ENCODE measurements at regions not wholly inside any gene's neighbourhood (a gene's known extent, or its start where the extent isn't known, plus 50 kb on each side); places are given as distances from the start of the nearest gene placed in this dataset.

DNA sequence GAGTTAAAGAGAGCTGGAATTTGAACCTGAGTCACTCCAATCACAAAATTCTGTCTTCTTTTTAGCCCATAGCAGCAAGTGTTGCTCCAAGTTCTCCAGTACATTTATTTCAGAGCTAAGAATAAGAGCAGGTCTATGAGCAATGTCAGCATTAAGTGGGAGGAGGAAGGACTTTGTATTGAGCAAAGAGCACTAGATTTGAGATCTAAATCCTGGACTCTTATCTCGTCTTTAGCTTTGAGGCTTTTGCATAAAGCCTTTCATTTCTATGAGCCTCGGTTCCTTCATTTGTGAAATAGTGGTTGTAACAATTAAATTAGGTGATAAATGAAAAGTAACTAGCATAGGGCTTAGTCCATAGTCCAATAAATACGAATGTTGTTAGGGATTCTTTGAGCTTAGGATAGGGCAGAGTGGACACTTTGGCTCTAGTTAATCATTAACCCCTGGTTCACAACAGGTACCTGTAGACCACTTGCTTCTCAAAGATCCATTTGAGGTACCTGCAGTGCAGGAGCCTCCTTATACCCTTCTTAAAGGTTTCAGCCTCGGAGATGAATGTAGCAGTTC lies 464.1 kb upstream of the KLF4 start:
- DNase-seq (ENCODE audit: low spot score), result no peak

DNA sequence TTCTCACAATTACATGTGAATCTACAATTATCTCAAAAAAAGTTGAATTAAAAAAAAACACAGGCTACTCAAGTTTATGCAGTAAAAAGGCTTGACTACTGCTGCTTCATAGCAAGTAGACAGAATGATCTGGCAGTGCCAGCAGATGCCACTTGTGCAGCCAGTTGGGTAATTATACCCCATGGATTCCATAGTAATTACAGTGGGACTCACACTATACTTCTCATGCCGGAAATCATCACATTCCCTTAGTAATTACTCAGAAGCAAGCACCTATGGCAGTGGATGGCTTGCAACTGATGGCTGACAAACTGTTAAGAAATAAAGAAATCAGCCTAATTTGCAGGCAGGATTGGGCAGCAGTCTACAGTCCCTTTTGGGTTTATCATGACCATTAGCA lies 463.2 kb upstream of the KLF4 start:
- DNase-seq (ENCODE audit: low spot score), result no peak

GRCh38 chr9:107951511-107951910 lies 461.9 kb upstream of the KLF4 start:
- no peak for DNase-seq (ENCODE audit: low spot score)

GRCh38 chr9:107949061-107949460 lies 459.5 kb upstream of the KLF4 start:
- no peak for DNase-seq (ENCODE audit: low spot score)

- no peak for DNase-seq (ENCODE audit: low spot score)
Measured at GRCh38 chr9:107948601-107949000, 459.0 kb upstream of the KLF4 start.

DNA sequence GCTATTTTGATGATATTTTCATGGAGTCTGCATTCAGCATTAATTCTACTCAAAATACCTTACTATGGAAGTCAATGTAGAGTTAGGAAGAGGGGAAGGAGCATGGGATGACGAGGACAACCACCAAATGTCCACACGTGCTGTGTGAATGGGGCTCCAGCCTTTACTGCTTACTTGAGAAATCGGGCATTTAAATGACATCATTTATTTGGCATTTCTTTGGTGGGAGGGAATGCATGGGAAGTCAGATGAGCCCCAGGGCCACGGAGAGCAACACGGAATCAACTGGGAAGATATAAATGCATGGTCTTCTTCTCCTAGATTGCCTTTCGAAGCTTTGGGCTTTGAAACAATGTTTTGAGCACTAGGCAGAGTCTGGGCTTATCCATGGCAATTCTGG lies 458.5 kb upstream of the KLF4 start:
- DNase-seq (ENCODE audit: low spot score), result no peak

- no peak for DNase-seq (ENCODE audit: low spot score)
Measured at GRCh38 chr9:107946364-107947141, 457.0 kb upstream of the KLF4 start.

DNA sequence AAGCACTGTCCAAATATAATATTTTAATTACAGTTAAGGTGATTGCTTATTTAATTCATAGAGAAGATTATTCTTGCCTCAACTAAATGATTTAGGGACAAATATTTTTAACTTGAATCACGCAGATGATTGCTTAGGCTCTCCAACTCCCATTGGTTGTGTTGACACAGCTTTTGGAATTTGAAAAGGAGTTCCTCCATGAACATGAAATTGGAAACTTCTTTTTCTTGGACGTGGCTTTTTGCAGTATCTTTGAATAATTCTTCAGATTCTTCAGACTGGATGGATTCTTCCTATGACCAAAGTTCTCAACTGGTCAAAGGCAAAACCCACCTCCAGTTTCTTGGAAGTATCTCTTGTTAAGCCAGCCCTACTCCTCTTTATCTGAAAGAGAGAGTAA lies 456.4 kb upstream of the KLF4 start:
- no peak for DNase-seq (ENCODE audit: low spot score)

DNA sequence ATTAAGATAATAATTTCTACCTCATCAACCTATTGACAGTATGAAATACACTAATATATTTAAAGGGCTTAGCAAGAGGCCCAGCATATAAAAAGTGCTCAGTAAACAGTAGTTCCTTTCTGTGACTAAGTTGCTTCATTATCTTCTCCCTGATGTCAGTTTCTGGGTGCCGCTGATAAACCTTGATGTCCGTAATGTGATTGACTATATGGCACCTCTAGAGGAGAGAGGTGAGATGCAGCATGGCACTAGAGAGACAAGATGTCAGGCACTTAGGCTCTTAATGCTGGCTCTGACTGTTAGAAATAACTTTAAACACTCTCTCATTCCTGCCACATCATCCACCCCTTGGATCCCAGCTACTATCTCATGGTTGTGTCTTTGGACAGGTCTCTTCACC lies 455.9 kb upstream of the KLF4 start:
- DNase-seq (ENCODE audit: low spot score), result no peak

DNA sequence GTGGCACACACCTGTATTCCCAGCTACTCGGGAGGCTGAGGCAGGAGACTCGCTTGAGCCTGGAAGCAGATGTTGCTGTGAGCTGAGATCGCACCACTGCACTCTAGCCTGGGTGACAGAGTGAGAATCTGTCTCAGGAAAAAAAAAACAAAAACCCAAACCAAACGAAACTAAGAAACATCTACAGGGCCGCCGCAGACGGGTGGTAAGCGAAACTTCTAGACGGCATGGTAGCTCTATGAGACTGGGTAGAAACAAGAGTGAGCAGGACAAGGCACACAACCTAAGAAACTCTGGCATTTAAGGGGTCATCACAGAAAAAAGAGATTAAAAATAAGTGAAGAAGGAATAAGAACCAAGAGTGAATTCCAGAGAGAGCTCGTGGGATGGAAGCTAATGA lies 454.8 kb upstream of the KLF4 start:
- no peak for DNase-seq (ENCODE audit: low spot score)

DNA sequence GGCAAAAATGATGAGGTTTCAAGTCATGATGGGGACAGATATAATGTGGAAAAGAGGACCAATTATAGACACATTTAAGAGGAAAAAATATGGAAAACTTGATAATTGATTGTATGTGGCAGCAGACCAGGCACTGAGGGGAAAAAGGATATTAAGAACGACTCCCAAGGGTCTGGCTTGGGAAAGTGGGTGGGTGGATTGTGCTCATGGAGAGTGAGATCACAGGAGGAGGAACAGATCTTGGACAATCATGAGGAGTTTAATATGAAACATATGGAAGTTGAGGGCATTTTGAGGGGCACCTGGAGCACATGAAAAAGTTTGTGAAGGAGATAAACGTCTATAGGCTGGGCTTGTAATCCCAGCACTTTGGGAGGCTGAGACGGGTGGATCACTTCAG lies 454.3 kb upstream of the KLF4 start:
- DNase-seq (ENCODE audit: low spot score), result no peak

- DNase-seq (ENCODE audit: low spot score), result no peak
Measured at GRCh38 chr9:107942856-107943255, 453.3 kb upstream of the KLF4 start.

DNA sequence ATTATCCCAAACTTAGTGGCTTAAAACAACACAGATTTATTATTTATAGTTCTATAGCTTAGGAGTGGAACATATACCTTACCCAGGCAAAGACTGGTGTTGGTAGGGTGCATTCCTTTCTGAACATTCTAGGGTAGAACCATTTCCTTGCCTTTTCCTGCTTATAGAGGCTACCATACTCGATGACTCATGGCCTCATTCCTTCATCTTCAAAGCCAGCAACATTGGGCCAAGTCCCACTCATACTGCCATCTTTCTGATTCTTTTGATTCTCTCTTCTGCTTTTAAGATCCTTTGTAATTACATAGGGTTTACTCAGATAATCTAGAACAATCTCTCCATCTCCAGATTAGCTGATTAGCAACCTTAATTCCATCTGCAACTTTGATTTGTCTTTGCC lies 452.7 kb upstream of the KLF4 start:
- no peak for DNase-seq (ENCODE audit: low spot score)

DNA sequence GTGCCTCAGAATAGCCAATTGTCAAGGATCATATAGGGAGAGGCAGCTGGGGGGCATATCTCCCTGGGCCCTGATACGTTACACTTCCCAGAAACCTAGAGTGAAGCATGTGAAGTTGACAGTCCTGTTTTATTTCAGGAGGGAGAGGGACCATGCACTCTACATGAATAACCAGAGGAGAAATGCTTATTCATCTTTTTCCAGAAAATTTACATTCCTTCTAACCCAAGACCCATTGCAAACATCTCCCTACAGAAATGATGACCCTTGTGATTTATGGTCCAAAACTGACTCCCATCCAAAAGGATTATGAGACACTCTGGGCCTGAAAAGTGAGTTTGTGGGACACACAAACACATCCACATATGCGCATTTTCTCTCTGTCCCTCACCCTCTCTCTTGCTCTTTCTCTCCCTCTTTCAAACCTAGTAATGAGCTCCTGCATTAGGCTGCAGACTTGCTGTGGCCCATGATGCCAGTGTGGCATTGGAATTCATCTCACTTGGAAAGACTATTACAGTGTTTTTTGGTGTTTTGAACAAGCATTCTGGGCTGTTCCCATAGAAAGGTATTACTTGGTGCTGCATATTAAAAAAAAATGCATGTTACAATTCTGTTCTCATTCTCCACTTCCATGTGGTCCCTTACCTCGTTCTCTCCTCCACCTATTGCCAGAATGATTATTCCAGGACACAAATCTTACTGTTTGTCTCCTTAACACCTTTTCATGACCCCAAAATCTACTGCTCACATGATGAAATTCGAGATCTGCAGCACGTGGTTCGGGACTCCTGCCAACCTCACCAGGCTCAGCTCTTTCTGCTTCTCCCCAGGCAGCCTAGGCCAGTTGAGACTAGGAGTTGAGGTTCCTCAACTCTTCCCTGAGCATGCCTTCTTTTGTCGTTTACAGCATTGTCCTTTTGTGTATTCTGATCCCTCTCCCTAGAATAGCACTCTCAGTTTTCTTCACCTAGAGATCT lies 451.3 kb upstream of the KLF4 start:
- DNase-seq (ENCODE audit: low spot score), result no peak

DNA sequence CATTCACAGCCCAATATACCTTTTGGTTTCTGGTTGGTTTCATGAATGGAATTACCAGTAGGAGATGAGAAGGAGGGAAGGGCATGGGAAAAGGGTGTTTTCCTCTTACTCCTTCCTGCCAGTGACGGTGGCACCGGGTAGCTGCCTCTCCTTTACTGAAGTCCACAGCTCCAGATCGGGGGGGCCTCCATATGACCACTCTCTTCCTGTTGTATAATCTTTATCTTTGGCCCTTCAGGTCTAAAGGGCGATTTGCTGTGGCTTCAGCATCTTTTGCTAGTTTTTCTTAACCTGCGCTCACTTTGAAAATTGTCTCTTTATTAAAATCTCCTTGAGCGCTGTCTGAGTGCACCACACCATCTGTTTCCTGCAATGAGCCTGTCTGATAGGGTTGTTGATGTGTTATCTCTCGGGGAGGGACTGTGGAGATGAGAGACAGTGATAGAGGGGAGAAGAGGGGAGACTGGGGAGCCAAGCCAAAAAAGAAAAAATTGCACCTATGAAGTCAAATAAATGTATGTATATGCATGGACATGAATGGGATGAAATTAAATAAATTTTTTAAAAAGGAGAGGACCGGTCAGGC lies 449.3 kb upstream of the KLF4 start:
- DNase-seq (ENCODE audit: low spot score), result no peak

DNA sequence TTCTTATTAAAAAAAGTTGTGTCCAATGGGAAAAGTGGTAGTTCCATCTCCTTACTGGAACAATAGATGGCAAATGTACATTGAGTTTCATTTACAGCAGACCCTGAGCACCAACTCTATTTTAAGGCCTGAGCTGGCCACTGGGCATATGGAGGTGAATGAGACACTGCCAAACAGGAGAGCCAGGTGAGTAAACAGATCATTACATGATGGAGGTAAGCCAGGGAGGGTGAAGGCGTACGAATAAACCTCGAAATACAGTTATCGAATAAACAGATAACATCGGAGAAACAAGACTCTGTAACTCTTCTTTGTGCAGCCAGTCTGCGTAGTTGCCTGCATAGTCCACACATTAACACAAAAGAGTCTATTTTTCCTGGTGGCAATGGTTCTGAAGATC lies 446.4 kb upstream of the KLF4 start:
- DNase-seq (ENCODE audit: low spot score), result no peak

DNA sequence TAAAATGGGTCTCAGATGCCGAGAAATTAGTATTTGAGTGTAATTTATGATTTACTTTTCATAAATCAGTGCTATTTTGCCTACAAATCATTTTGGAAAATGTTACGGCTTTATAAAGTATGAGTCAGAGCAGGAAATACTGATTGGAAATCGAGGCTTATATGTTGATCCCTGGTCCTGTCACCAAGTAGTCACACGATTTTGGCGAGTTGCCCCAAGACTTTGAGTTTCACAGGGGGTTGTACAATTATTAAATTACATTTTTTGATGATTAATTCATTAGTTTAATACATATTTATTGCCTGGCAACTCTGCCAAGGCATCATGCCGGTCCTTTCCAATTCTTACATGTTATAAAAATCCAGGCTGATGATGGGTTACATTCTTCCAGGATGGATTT lies 443.9 kb upstream of the KLF4 start:
- DNase-seq (ENCODE audit: low spot score), result no peak

- DNase-seq (ENCODE audit: low spot score), result no peak
Measured at GRCh38 chr9:107933097-107933496, 443.5 kb upstream of the KLF4 start.

- DNase-seq (ENCODE audit: low spot score), result no peak
Measured at GRCh38 chr9:107932601-107933000, 443.0 kb upstream of the KLF4 start.

- DNase-seq (ENCODE audit: low spot score), result no peak
Measured at GRCh38 chr9:107932046-107932445, 442.5 kb upstream of the KLF4 start.

- DNase-seq (ENCODE audit: low spot score), result no peak
Measured at GRCh38 chr9:107931071-107931715, 441.6 kb upstream of the KLF4 start.

DNA sequence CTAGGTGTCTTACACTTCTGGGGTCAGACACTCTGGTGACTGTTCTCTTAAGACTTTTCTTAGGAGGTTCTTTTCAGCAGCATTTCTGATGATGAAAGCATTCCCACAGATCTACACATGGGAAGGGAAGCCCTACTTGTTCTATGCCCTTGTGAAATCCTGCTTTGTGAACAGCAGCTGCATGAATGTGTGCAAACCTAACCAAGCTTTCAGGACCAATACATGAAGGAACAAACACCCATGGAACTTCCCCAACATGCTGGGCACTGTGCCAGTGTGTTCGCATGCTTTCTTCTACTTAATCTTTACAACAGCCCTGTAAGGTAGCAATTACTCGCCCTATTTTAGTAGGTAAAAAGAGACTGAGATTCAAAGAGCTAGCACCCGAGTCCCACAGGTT lies 439.9 kb upstream of the KLF4 start:
- DNase-seq (ENCODE audit: low spot score), result peak; percentile 41

Measured in mucosa of gallbladder (tissue), 1 donor.